Posterior vena cava (tissue), 2 donors: ENCODE measurements at regions not wholly inside any gene's neighbourhood (a gene's known extent, or its start where the extent isn't known, plus 50 kb on each side); places are given as distances from the start of the nearest gene placed in this dataset.

Experiments
- DNase-seq: peaks from one replicate; pipeline ENCODE4 v3.0.0-alpha.2; 2020; ENCODE audit warnings: low spot score
- intact Hi-C, 2 donors: fragments of 100-400 bp; cut with DNase I; formaldehyde crosslinking; loops; one replicate each; pipeline versions ENCODE4 v1.14.1 to v1.14.2; 2022 to 2023
- donor health status: DM: yes; HTN: yes; CAD: no.
- donor health status: DM: yes; HTN: yes; CAD: no.

GRCh38 chr2:200222791-200223190 is 83.7 kb upstream of the SPATS2L start:
- DNase-seq, result no peak
- intact Hi-C loops, result no loop called here

GRCh38 chr2:200223205-200223784 is 83.2 kb upstream of the SPATS2L start:
- no peak for DNase-seq
- intact Hi-C loops, result no loop called here

- DNase-seq, result no peak
- intact Hi-C loops, result no loop called here
These were observed 80.5 kb upstream of the SPATS2L start for GRCh38 chr2:200225951-200226350.

GRCh38 chr2:200226451-200227426 is 79.8 kb upstream of the SPATS2L start:
- intact Hi-C loops, result no loop called here
- no peak for DNase-seq

GRCh38 chr2:200230716-200231115 is 75.8 kb upstream of the SPATS2L start:
- DNase-seq, result no peak
- intact Hi-C loops, result no loop called here

- intact Hi-C loops, result no loop called here
- DNase-seq, result no peak
These were observed 71.0 kb upstream of the SPATS2L start for GRCh38 chr2:200235533-200235932.

GRCh38 chr2:200239216-200239615 is 67.3 kb upstream of the SPATS2L start:
- no peak for DNase-seq
- intact Hi-C loops, result no loop called here

- intact Hi-C loops, result no loop called here
- no peak for DNase-seq
These were observed 63.9 kb upstream of the SPATS2L start for GRCh38 chr2:200242570-200242969.

- intact Hi-C loops, result no loop called here
These were observed 63.1 kb upstream of the SPATS2L start for GRCh38 chr2:200243441-200243840.

GRCh38 chr2:200244111-200244510 is 62.4 kb upstream of the SPATS2L start:
- DNase-seq, result no peak
- intact Hi-C loops, result no loop called here

More at GRCh38 chr2:200243441-200243840, 63.1 kb upstream of the SPATS2L start:
- DNase-seq, result no peak

GRCh38 chr2:200247494-200247893 is 59.0 kb upstream of the SPATS2L start:
- no peak for DNase-seq
- intact Hi-C loops, result no loop called here

GRCh38 chr2:200252265-200253067 is 54.0 kb upstream of the SPATS2L start:
- DNase-seq, result no peak
- intact Hi-C loops, result no loop called here

GRCh38 chr2:200253639-200254038 is 52.9 kb upstream of the SPATS2L start:
- intact Hi-C loops, result no loop called here

GRCh38 chr2:200254773-200255172 is 51.7 kb upstream of the SPATS2L start:
- no peak for DNase-seq
- intact Hi-C loops, result no loop called here

More at GRCh38 chr2:200253639-200254038, 52.9 kb upstream of the SPATS2L start:
- no peak for DNase-seq

- no peak for DNase-seq
- intact Hi-C loops, result no loop called here
These were observed 50.9 kb upstream of the SPATS2L start for GRCh38 chr2:200255549-200255948.
